GM18499 (cell line): ENCODE measurements at regions not wholly inside any gene's neighbourhood (a gene's known extent, or its start where the extent isn't known, plus 50 kb on each side); places are given as distances from the start of the nearest gene placed in this dataset.

Experiments used
- ATAC-seq: cut with Tn5 transposase; IDR thresholded peaks from one replicate; pipeline ENCODE4 v1.9.1; 2021; ENCODE audit warnings: moderate number of reproducible peaks; ENCODE audit not compliant: insufficient read depth, unreplicated experiment

DNA sequence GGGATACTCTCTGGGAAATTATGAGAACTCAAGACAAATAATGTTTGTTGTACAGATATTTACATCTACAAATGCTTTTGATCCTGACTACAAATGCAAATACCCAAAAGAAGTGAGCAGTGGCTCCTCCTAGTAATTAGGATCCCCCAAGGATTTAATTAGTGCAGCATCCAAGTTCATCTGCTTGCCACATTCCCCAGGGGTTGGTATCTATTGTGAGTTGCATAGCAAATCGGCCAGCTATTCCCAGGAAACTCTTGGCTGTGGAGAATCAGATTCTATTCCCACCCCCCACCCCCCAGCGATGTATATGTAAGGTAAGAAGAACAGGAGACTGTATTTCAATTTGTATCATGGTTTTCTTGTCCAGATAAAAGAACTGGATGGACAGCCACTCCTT is 725.1 kb upstream of the CDH7 start:
- no peak for ATAC-seq

DNA sequence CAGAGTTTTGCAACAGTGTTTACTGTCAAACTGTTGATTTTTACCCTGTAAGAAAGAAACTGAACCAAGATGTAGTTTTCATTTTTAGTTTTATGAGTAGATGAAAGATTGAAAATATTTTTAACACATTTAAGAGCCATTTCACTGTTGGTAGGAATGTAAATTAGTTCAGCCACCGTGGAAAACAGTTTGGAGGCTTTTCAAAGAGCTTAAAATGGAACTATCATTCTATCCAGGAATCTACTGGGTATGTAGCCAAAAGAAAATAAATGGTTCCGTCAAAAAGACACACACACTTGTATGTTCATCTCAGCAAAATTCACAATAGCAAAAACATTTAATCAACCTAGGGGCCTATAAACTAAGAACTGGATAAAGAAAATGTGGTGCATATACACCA is 729.8 kb upstream of the CDH7 start:
- no peak for ATAC-seq

DNA sequence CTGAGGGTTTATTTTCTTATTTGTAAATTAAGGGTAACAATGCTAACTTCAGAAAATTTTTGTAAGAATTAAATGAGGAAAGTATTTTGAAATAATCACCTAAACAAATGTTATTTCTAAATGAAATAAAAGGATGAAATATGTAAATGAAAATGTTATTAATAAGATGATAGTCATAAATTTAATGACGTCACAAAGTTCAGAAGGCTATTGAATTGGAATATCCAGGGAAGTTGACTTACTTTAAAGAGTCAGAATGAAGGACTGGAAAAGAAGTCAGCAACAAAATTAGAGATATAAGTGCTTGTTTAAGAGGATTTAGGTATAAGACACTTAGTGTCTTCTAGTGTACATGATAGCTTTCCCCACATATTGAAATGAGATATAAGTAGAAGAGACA is 732.6 kb upstream of the CDH7 start:
- no peak for ATAC-seq

DNA sequence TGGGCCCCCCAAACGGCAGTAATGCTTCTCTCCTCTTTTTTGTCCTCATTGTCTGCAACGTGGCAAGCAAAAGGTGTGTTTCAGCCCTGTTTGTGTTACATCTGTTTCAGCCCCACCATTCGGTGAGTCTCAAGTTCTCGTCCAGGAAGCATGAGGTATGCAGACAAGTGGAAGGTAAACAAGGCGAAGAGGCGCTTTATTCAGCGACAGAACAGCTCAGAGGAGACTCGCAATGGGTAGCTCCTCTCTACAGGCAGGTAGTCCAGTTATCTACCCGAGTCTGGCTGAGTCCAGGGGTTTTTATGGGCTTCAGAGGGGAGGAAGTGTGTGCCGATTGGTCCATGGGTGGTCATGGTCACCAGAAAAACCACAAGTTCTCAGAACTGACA is 733.4 kb upstream of the CDH7 start:
- no peak for ATAC-seq

DNA sequence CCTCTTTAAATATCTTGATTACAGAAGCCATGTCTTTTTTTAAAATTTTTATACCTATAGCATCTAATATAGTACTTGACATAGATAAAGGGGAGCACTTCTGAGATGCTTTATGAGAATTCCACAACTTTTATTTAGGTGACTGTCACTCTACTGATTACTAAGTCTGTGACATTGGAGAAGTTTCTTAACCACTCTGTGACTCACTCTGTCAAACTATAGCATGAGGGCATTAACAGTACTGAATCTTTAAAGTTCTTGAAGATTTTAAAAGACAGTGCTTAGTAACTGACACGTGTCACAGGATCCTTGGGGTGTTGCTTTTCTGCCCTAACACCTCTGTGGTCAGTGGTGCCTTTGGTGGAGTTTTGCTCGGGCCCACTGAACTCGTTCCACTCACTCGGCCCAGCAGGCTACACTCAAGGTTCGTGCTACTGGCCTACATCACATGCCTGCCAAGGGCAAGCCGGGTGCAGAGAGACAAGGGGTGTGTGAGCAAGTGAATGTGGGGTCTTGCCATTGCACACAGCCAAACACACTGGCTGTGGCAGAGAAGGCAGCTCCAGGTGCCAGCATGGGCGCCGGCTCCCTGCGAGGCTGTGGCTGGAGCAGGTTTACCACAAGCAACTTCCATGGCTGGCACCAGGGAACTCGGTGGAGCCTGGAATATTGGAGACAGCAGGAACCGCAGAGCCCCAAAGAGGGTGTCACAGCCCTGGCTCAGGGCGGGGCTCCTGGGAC is 734.0 kb upstream of the CDH7 start:
- no peak for ATAC-seq

DNA sequence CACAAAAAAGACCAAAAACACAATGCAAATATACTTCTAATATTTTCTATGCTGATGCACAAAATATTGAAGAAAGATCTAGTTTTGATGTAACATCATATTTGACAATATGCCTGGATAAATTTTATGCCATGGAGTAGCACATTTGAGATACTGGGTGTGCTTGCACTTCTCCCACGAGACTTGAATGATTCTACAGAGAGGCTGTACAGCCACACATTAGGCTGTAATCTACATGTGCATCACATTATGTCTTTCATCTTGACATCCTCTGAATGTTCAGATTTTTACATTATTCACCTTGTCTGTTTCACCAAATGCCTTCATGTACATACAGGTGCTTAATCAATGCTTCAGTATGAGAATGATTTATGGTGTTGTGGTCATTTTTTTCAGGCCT is 756.4 kb upstream of the CDH7 start:
- no peak for ATAC-seq

DNA sequence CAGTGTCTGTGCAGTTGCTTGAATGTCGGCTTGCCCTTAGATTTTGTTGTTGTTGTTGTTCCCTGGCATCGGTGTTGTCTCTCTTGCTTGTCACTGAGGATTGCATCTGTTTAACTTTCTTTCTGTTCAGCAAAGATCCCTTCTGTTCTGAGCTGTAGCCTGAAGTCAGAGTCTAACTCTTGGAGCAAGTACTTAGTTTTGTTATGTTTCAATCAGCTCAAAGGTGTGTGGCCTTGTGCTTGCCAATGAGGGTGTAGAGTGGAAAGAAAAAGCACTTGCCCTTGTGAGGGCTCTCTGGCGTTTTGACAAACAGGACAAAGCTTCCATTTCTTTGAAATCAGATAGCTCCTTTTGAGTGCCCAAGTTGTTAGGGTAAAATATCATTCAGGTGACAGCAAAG is 757.1 kb upstream of the CDH7 start:
- no peak for ATAC-seq

DNA sequence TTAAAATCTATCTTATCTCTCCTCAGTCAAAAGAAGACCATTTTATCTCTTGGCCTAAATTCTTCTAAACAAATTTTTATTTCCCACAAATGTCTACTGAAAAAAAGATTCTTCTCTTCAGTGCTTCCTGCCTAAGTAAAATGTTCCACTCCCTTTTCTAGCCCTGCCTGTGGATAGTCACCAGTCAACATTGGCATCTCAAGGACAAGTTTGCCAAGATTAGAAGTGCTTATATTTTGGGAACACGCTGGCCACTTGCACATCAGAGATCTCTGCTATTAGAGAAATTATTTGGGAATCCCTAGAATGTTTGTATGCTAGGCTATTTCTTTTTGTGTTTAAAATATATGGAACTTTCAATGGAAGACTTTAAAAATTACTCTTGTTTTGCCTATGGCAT is 758.2 kb upstream of the CDH7 start:
- ATAC-seq, result no peak

DNA sequence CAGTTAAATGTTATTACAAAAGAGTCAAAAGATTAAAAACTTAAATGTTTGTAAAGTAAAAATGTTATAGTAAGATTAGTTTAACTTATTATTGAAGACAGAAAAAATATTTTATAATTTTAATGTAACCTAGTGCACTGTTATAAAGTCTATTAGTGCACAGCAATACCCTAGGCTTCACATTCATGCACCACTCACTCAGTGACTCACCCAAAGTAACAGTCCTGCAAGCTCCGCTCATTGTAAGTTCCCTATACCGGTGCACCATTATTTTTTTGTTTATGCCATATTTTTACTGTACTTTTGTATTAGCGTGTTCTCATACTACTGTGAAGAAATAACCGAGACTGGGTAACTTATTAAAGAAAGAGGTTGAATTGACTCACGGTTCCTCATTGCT is 759.7 kb upstream of the CDH7 start:
- ATAC-seq, result no peak

DNA sequence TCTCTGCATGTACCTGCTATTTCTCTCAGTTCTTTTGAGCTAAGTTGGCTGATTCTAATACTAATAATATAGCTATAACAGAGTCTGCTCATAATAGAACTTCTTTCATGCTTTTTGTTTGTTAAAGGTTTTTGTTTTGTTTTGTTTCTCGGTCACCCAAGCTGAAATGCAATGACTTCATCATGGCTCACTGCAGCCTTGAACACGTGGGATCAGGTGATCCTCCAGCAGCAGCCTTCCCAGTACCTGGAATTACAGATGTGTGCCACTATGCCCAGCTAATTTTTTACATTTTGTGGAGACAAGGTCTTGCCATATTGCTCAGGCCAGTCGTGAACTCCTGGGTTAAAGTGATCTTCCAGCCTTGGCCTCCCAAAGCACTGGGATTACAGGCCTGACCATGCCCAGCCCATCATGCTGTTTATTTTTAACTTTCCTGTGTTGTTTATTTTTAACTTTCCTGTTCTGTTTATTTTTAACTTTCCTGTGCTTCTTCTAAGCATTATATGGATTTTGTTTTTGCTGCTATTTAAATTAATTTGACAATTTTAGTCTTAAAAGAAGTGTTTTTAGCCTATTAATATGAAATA is 763.8 kb upstream of the CDH7 start:
- no peak for ATAC-seq

DNA sequence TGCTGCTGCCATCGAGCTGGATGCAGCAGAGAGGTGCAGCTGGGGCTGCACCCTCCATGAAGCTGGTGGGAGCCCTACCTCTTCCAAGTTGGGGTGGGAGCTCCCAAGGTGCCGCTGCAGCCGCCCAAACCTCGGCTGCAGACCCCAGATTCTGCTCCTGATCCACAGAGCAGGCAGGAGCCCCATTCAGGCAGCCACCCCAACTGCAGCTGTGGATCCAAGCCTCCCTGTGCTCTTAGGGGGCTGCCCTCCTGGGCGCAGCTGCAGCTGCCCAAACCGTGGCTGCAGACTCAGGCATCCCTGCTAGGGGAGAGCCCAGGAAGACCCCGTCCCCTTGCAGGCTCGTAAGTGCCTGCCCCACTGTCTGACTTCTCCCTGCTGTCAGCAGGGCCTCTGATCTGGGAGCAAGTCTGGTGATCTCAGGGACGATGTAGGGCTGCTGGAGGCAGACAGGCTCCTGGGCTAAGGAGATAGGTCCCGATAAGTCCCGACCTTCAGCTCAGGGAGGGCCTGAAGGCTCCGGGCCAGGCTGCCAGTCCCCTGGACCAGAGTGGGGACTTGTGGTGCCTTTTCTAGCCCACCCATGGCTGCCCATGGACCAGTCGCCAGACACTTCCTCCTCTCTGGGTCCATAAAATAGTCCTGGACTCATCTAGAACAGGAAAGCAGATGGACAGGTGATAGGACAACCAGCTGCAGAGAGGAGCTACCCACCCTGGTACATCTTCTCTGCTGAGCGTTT is 767.1 kb upstream of the CDH7 start:
- no peak for ATAC-seq

DNA sequence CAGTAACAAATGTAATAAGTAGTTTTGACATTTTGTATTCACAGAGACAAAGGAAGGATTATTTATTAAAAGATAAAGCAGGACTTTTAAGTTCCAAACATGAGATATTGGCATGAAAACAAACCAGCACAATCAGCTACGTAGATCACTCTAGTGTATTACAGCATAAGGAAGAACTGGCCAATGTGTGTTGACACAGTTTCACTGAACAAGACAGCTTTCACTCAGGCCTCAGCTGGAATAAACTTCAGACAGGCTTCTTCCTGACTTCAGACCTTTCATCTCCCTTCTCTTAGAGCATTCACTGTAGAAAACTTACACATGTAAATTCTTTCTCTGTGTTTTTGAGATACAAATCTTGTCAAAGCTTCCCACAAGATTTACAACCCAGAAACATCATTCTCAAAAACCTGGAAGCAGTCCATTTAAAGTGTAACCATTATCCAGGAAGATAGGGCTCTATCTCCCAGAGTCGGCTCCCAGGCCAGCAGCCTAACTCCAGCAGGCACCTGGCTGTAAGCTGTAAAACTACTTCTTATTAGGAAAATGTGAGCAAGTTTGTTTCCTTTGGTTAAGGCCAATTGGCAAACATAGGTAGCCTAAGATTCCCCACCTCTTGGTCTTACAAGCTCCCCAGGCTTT is 768.3 kb upstream of the CDH7 start:
- ATAC-seq, result no peak

DNA sequence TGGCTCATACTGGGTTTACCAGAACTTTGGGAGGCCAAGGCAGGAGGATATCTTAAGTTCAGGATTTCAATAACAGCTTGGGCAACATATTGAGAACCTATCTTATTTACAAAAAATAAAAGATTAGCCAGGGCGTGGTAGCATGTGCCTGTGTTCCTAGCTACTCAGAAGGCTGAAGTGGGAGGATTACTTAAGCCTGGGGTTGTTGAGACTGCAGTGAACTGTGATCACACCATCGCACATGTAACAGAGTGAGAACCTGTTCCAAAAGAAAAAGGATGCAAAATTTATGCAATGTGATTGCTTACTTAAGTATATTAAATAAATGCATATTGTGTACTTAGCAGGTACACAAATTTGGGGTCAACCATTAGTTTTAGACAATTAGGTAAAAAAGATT is 768.9 kb upstream of the CDH7 start:
- ATAC-seq, result no peak

DNA sequence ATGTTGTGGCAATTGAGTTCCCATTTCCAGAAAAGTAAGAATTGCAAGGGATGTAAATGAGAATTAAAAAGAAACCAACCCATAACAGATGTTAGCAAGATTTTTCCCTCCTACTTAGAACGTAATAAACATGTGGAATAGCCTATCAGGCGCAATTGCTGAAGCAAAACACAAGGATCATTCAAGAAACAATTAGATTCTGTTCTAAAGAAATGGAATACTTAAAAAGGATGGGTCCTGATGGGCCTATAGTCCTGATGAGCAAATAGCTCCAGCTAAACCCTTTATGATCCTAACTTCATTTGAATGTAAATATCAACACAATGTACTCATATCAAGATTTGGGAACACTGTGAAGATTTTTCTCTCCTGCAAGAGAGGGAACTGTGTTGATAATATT is 771.0 kb upstream of the CDH7 start:
- no peak for ATAC-seq

DNA sequence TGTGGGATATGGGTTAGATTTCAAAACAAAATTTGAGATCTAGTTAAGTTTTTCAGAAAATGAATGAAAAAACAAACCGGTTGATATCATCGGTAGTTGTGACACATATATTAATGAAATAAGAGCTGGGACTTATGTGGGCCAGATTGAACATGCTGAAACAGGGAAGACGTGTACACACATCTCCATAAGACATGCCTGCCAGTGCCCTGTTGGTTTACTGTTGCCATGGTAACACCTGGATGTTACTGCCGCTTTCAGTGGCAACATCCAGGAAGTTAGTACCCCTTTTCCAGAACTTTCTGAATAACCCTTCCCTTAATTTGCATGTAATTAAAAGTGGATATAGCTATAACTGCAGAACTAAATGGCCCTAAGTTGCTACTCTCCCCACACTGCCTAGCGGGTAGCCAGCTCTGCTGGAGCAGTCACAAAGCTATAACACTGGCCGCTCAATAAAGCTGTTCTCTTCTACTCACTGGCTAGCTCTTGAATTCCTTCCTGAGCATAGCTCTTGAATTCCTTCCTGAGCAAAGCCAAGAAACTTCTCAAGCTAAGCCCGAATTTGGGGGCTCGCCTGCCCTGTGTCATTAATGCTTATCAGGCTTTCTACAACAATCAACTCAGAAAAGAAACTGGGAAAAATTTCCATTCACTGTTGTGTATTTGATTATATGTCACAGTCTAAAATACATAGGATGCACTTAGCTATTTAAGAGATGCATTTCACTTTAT is 776.3 kb upstream of the CDH7 start:
- no peak for ATAC-seq

DNA sequence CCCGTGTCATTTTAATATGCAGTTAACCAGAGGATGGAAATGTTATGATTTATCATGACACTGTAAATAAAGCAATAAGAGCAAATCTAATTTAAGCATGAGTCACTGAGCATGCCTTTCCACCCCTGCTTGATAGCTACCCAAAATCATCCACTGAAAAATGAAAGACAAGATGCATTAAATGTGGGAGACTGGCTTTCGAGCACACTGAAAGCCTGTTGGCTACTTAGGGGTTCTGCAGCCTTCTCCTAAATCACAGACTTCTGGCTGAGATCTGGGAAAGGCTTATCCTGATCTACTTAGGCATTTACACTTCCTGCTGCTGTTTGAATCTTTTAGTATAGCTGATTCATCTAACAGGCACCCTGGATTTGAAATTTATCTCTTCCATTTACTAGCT is 778.3 kb upstream of the CDH7 start:
- no peak for ATAC-seq

DNA sequence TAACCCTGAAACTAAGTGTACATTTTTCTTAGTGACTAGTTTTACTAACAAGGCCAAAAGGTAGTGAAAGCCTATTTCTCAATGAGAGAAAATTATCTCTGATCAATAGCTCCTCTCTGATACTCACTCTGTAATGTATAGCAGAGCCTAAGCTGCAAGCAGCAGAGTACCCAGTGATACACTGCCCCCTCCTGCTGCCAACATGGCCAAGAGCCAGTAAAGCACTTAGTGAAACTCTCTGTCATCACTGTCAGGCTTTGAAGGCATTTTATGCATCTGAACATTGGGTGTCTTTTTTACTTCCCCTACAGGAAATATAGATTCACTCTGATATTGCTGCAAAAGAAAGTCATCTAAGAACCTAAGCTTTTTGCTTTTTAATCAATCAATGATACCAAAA is 784.1 kb upstream of the CDH7 start:
- ATAC-seq, result no peak

DNA sequence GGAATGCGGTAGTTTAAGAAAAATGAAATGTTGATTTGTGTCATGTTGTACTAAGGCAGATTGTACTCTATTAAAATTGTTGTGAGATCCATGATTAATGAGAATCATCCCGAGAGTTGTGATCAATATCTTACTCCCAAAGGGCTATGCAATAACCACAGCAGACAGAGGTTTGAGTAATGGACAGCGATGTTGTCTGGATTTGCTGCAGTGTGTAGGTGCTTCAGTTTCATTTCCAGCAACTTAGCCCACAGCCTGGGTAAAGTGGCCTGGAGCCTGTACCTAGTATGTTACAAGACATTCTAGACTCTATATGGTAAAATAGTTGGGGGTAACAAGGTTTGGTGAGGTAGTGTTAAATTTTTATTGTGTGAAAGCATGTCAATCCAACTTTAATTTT is 794.3 kb upstream of the CDH7 start:
- no peak for ATAC-seq

DNA sequence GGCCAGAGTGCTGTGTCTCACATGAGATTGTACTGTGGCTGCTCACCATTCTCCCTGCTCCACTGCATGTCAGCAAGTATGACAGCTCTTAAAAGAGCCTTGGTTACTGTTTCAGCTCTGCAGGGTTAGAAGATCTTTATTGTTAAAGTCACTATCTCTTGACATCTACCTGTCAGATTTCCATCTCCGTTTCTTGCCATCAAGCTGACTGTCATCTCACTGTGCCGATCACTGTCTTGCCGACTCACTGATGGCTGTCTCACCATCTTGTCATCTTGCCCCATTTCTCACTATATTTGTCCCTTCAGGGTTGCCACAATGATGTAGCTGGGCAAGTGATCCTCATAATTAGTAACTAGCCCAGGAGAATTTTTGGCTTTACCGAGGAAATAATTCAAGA is 800.9 kb upstream of the CDH7 start:
- no peak for ATAC-seq

DNA sequence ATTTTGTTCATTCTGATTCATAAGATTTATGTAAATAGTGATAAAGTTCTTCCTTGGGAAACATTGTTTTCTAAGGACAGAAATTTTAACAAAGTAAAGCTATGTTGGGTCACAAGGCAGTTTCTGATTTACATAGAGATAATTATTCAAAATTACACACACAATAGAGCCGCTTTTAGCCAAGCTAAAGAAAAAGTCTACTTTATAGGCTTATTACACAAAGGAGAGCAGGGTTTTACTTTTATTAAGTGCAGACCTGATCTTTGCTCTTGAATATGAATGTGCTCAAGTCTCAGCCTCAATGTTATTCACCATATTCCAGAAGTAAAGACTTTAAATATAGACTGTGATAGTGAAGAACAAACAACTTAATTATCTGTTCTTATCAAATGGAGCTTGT is 787.8 kb upstream of the LINC00305 start:
- no peak for ATAC-seq

DNA sequence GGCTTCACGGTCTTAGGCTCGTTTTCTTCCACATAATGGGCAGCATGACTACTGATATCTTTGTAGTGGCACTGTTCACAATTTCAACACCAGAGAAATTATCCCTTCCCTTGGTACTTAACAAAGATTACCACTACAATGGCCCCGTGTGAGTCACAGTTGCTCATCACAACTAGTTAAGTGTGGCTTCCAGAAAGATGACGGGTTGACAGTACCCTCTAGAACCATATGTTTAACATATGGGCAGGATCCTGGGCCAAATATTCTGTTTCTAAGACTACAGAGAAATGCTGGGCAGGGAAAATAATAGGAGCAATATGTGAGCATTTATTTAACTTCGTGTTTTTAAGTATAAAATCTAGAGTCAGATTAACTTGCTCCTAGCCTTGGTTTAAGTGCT is 780.1 kb upstream of the LINC00305 start:
- ATAC-seq, result no peak
